Body of pancreas (tissue), 4 donors: ENCODE measurements at regions not wholly inside any gene's neighbourhood (a gene's known extent, or its start where the extent isn't known, plus 50 kb on each side); places are given as distances from the start of the nearest gene placed in this dataset.

Experiments used
- POLR2A ChIP-seq, 3 donors: fragments of 450-650 bp; IDR thresholded peaks; one replicate each; pipeline ENCODE4 v1.6.1; 2016; ENCODE audit warnings: antibody characterized with exemption in 3 of 3, mild to moderate bottlenecking in 2 of 3
- TF ChIP-seq, protein P1 (sequence below), 7 experiments: fragments of 450-650 bp in 4 of 7; fragments of 200-600 bp in 3 of 7; sonication (generic) in 3 of 7; IDR thresholded peaks; one replicate each; pipeline ENCODE4 v1.5.1; 2016 to 2019; ENCODE audit warnings: antibody characterized with exemption in 7 of 7

DNA sequence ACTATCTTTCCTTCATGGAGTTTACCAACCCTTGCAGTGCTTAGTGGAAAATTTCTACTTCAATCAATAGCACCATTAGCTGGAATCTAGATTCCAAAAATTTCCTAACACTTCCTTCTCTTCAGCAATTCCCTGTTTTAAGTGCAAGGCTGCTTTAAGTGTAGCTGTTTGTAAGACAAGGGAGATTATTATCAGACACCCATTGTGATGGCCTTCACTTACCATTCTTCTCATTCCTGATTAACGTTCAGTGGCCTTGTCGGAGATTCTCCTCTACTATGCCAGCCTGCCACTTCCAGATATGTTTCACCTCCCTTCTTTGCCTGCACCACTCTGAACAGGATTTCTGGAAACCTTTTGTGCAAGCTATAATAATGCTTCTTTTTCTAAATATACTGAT is 464.9 kb upstream of the ADGRL2 start:
- TF ChIP-seq POLR2A (IDR thresholded peaks at IDR 0.05) = no peak
- TF ChIP-seq, protein P1, sequence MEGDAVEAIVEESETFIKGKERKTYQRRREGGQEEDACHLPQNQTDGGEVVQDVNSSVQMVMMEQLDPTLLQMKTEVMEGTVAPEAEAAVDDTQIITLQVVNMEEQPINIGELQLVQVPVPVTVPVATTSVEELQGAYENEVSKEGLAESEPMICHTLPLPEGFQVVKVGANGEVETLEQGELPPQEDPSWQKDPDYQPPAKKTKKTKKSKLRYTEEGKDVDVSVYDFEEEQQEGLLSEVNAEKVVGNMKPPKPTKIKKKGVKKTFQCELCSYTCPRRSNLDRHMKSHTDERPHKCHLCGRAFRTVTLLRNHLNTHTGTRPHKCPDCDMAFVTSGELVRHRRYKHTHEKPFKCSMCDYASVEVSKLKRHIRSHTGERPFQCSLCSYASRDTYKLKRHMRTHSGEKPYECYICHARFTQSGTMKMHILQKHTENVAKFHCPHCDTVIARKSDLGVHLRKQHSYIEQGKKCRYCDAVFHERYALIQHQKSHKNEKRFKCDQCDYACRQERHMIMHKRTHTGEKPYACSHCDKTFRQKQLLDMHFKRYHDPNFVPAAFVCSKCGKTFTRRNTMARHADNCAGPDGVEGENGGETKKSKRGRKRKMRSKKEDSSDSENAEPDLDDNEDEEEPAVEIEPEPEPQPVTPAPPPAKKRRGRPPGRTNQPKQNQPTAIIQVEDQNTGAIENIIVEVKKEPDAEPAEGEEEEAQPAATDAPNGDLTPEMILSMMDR (IDR thresholded peaks at IDR 0.05) = no peak
